IMR-90 (cell line): ENCODE measurements at regions not wholly inside any gene's neighbourhood (a gene's known extent, or its start where the extent isn't known, plus 50 kb on each side); places are given as distances from the start of the nearest gene placed in this dataset.

ENCODE experiments used
- ATAC-seq: fragments of 200-7000 bp; cut with Tn5 transposase; 2 replicates; pipeline ENCODE4 v1.9.1; 2020; ENCODE audit warnings: low read depth, mild to moderate bottlenecking, moderate library complexity
- BruUV-seq: library from RNA; stranded (reverse); fragments of 400-500 nt; replicated peaks from 2 replicates; lab custom pipeline; 2021; lab: Mats Ljungman, UMichigan
- CTCF ChIA-PET: fragments of 300-600 bp; formaldehyde crosslinking; extraction: SDS; loops from one replicate; lab custom pipeline; 2021; ENCODE audit warnings: antibody characterized with exemption; lab: Yijun Ruan, JAX
- POLR2A ChIA-PET: fragments of 300-600 bp; sonication (Branson Sonifier 250); formaldehyde crosslinking; loops from one replicate; lab custom pipeline; 2022; ENCODE audit warnings: antibody characterized with exemption; ENCODE audit not compliant: unreplicated experiment; lab: Charles Lee
- DNase-seq: peaks from one replicate; pipeline ENCODE4 v3.0.0; 2013
- H2AFZ ChIP-seq: replicated peaks from 2 replicates; pipeline ENCODE3; 2013; ENCODE audit warnings: low read length, mild to moderate bottlenecking; ENCODE audit not compliant: poor library complexity
- H2AK5ac ChIP-seq: 2 replicates; pipeline ENCODE4 v1.6.1; 2013; ENCODE audit warnings: low read depth, low read length, inconsistent platforms
- H2AK9ac ChIP-seq: replicated peaks from 2 replicates; pipeline ENCODE3; 2013; ENCODE audit warnings: mild to moderate bottlenecking, low read depth, low read length, moderate library complexity; ENCODE audit not compliant: poor library complexity
- H2BK120ac ChIP-seq: 2 replicates; pipeline ENCODE4 v1.6.1; 2013; ENCODE audit warnings: low read depth, low read length, inconsistent platforms
- H2BK15ac ChIP-seq: 3 replicates; pipeline ENCODE4 v1.6.1; 2013; ENCODE audit warnings: low read depth, low read length, inconsistent platforms
- H2BK20ac ChIP-seq: 2 replicates; pipeline ENCODE4 v1.6.1; 2013; ENCODE audit warnings: low read depth, mild to moderate bottlenecking, inconsistent platforms, low read length, moderate library complexity
- H2BK5ac ChIP-seq: 2 replicates; pipeline ENCODE4 v1.6.1; 2013; ENCODE audit warnings: mild to moderate bottlenecking, low read depth, low read length, inconsistent platforms; ENCODE audit not compliant: poor library complexity, severe bottlenecking
- H3K14ac ChIP-seq: replicated peaks from 2 replicates; pipeline ENCODE4 v1.6.1; 2013; ENCODE audit warnings: low read depth, low read length, inconsistent platforms
- H3K18ac ChIP-seq: 2 replicates; pipeline ENCODE4 v1.6.1; 2013; ENCODE audit warnings: low read depth, low read length, control low read depth
- H3K23ac ChIP-seq: 2 replicates; pipeline ENCODE4 v1.6.1; 2013; ENCODE audit warnings: low read depth, low read length, inconsistent platforms
- H3K27ac ChIP-seq: 2 replicates; pipeline ENCODE4 v1.5.1; 2013; ENCODE audit warnings: mild to moderate bottlenecking, control low read depth, low read length; ENCODE audit not compliant: insufficient read depth
- H3K27me3 ChIP-seq: 2 replicates; pipeline ENCODE4 v1.6.1; 2013; ENCODE audit warnings: low read length; ENCODE audit not compliant: control insufficient read depth, insufficient read depth
- H3K36me3 ChIP-seq: 2 replicates; pipeline ENCODE4 v1.6.1; 2013; ENCODE audit warnings: low read length, mixed read lengths; ENCODE audit not compliant: control insufficient read depth, insufficient read depth
- H3K4ac ChIP-seq: 2 replicates; pipeline ENCODE4 v1.6.1; 2013; ENCODE audit warnings: low read depth, low read length, inconsistent platforms
- H3K4me1 ChIP-seq: 2 replicates; pipeline ENCODE4 v1.6.1; 2013; ENCODE audit warnings: low read length, mixed read lengths; ENCODE audit not compliant: control insufficient read depth, insufficient read depth
- H3K4me2 ChIP-seq: 2 replicates; pipeline ENCODE4 v1.6.1; 2013; ENCODE audit warnings: low read depth, mild to moderate bottlenecking, control low read depth, low read length, moderate library complexity
- H3K4me3 ChIP-seq: 2 replicates; pipeline ENCODE4 v1.5.1; 2013; ENCODE audit warnings: low read depth, mild to moderate bottlenecking, control low read depth, low read length, moderate library complexity; ENCODE audit not compliant: insufficient read depth
- H3K56ac ChIP-seq: 2 replicates; pipeline ENCODE4 v1.6.1; 2013; ENCODE audit warnings: low read length, inconsistent platforms; ENCODE audit not compliant: insufficient read depth; ENCODE audit errors: extremely low read depth
- H3K79me1 ChIP-seq, 2 experiments: 2 replicates each; pipeline ENCODE4 v1.6.1; 2013; ENCODE audit warnings: low read length in 2 of 2, inconsistent platforms in 1 of 2, low read depth in 1 of 2
- H3K9ac ChIP-seq: 2 replicates; pipeline ENCODE4 v1.6.1; 2013; ENCODE audit warnings: low read depth, low read length, control low read depth
- H3K9me1 ChIP-seq: 2 replicates; pipeline ENCODE4 v1.6.1; 2013; ENCODE audit warnings: low read length, inconsistent platforms; ENCODE audit not compliant: insufficient read depth
- H3K9me3 ChIP-seq: 2 replicates; pipeline ENCODE4 v1.6.1; 2013; ENCODE audit warnings: low read length; ENCODE audit not compliant: control insufficient read depth, insufficient read depth
- H4K20me1 ChIP-seq: 2 replicates; pipeline ENCODE4 v1.6.1; 2013; ENCODE audit warnings: low read length, inconsistent platforms; ENCODE audit not compliant: insufficient read depth
- H4K5ac ChIP-seq: 2 replicates; pipeline ENCODE4 v1.6.1; 2013; ENCODE audit warnings: mild to moderate bottlenecking, low read depth, low read length, control low read depth
- H4K8ac ChIP-seq, 2 experiments: 2 replicates each; pipeline ENCODE4 v1.6.1; 2013; ENCODE audit warnings: low read depth in 2 of 2, low read length in 2 of 2, control low read depth in 1 of 2, inconsistent platforms in 1 of 2
- H4K91ac ChIP-seq: 2 replicates; pipeline ENCODE4 v1.6.1; 2013; ENCODE audit warnings: low read depth, low read length, inconsistent platforms; ENCODE audit not compliant: insufficient read depth
- CEBPB ChIP-seq: IDR thresholded peaks from 2 replicates; pipeline ENCODE4 v1.6.1; 2012; ENCODE audit warnings: low read depth, low read length, improper control_type of control experiment
- MAFK ChIP-seq: IDR thresholded peaks from 2 replicates; pipeline ENCODE4 v1.6.1; 2012; ENCODE audit warnings: low read depth, low read length, improper control_type of control experiment
- NFE2L2 ChIP-seq: fragments of 150-350 bp; IDR thresholded peaks from 2 replicates; pipeline ENCODE4 v1.6.1; 2016; ENCODE audit warnings: low read depth, mild to moderate bottlenecking, low read length
- WGBS, 2 experiments: methylation state at CpG; one replicate each; pipeline versions ENCODE4 v1.1.5 to v1.1.7; 2013; ENCODE audit warnings: missing lambda C conversion rate in 2 of 2; ENCODE audit not compliant: insufficient read length in 1 of 2; ENCODE audit errors: extremely low coverage in 2 of 2; 5-methylcytosine and 5-hydroxymethylcytosine counted together
- dilution Hi-C: fragments of 300-500 bp; cut with HindIII; formaldehyde crosslinking; loops from one replicate; pipeline ENCODE4 v1.14.3; 2018; ENCODE audit warnings: low sequenced_read_pairs; ENCODE audit not compliant: unreplicated experiment
- in situ Hi-C: fragments of 300-500 bp; cut with MboI; formaldehyde crosslinking; loops from 3 replicates; pipeline ENCODE4 v1.14.3; 2019; ENCODE audit warnings: low sequenced_read_pairs, inconsistent platforms, mixed read lengths
- intact Hi-C: fragments of 100-400 bp; cut with micrococcal nuclease; formaldehyde crosslinking; loops from 2 replicates; pipeline ENCODE4 v1.10.0; 2022

DNA sequence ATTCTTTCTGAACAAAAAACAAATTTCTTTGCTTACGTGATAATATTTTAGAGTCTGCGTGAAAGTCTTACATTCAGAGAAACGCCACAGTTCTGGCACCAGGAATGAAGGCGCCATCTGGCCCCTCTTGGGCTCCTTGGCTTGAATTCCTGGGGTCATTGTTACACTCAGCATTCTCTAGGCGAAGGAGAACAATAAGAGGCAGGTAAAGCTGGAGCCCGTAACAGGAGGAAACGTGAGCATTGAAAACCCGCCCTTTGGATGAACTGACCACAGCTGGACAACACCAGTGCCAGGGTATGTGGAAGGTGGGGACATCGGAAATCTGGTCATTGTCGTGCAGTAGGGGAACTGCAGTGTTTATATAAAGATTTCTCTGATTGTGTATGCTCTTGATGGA lies 144.8 kb downstream of the RNF152 start:
- Histone ChIP-seq H3K4me1 (no peaks in the 10 kb centered on the region), H4K91ac (no peak overlapping the region), H3K9ac (no peak overlapping the region), H2BK5ac (no peak overlapping the region), H3K79me1 (no peaks in the 10 kb centered on the region), H3K14ac (no peak overlapping the region), H4K8ac (no peak overlapping the region), H2AK9ac (no peak overlapping the region), H3K9me3 (no peaks in the 10 kb centered on the region), H2AFZ (no peak overlapping the region), H3K4me2 (no peak overlapping the region), H2AK5ac (no peak overlapping the region), H2BK20ac (no peak overlapping the region), H3K27me3 (no peaks in the 10 kb centered on the region), H3K4me3 (no peak overlapping the region), H3K23ac (no peak overlapping the region), H2BK120ac (no peak overlapping the region), H3K56ac (no peak overlapping the region), H3K18ac (no peak overlapping the region), H3K9me1 (no peaks in the 10 kb centered on the region), H2BK15ac (no peak overlapping the region), H3K36me3 (no peaks in the 10 kb centered on the region), H4K5ac (no peak overlapping the region), H3K27ac (no peak overlapping the region), H3K4ac (no peak overlapping the region), H4K20me1 (no peaks in the 10 kb centered on the region)
- BruUV-seq = no TSS peak
- no peak for DNase-seq
- in situ Hi-C loops = no loop called here
- dilution Hi-C loops = no loop called here
- intact Hi-C loops = no loop called here
- POLR2A ChIA-PET = no interaction called here
- WGBS, 2 experiments = 0% methylated on average over 2 of the region's 10 CpGs; no CpG with 5 or more reads in 1 of the 2 experiments
- CTCF ChIA-PET = no interaction called here
- TF ChIP-seq CEBPB (no peak), MAFK (no peak), NFE2L2 (no peak)
- ATAC-seq = no peak
